CD1c-positive myeloid dendritic cell (primary cell): ENCODE measurements at regions not wholly inside any gene's neighbourhood (a gene's known extent, or its start where the extent isn't known, plus 50 kb on each side); places are given as distances from the start of the nearest gene placed in this dataset.

Experiments used
- DNase-seq: peaks from one replicate; pipeline ENCODE4 v3.0.0-alpha.2; 2016; ENCODE audit errors: extremely low spot score

DNA sequence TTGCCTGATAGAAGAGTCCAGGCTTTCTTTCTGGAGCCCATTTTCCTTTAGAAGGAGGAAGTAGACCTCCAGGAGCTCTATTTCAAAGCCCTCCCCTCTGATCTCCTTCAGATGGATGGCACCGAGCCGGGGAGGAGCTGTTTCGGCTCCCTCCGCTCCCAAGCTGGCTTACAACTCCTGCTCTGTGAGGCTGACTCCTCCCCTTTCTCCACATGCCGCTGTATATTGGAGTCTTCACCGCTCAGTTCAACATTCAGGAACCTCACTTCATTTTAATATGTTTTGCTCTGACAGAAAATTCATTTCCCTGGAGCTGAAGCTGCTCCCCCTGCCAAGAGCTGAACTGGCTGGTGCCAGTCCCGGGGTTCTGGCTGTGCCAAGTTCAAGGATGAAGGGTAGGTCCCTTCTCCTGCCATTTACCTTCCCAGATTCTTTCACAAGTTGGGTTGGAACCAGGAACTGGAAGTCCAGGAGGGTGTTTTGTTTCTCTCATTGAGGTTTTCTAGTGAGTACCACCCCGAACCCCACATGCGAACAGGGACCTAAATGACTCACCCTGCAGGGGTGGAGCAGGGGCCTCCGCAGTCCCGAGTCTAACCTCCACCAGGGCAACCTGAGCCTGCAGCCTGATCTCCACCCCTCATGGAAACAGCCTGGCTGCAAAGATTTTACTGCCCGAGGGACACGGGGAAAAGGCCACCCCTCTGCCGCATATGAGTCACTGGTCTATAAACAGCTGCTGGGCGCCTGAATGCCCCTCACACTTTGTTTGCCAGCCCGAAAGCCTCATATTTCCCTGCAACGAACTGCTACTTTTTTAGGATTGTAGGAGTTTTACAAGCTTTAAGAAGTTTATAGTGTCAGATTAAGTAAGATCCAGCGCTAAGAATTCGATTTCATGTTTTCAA is 68.6 kb upstream of the FOXA2 start:
- DNase-seq, result no peak

DNA sequence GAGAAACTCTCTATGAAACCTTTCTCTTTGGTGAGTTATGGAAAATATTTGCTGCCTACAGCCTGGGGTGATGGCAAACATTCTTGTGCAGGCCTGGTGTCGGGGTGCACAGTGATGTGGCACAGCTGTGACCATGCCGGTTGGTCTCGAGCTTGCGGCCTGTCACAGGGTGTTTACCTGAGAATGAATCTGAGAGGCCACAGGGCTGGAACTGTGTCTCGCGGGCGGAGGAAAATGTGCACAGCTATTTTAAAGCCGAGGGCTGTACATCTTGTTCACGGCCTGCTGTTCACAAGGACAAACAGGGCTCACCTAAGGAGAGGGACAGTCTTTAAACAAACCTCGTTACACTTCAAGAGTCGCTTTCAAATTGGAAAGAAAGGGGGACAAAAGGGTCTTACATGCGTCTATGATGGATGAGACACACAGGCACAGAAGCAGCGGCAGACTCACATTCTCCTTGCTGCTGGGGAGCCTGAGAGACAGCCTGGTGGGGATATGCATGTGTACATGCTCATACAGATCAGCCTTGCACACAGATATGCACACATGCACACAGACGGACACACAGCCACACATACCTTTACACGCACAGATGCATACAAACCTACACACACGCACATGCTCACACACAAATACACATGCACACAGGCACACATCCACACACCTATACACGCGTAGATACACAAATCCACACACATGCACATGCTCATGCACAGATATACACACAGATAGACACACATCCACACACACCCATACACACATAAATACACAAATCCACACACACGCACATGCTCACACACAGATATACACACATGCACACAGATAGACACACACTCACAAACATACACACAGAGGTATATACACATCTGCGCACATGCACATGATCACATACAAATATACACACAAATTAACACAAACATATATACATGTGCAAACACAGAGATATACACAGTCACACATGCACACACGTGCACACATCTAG is 69.6 kb upstream of the FOXA2 start:
- DNase-seq, result no peak

DNA sequence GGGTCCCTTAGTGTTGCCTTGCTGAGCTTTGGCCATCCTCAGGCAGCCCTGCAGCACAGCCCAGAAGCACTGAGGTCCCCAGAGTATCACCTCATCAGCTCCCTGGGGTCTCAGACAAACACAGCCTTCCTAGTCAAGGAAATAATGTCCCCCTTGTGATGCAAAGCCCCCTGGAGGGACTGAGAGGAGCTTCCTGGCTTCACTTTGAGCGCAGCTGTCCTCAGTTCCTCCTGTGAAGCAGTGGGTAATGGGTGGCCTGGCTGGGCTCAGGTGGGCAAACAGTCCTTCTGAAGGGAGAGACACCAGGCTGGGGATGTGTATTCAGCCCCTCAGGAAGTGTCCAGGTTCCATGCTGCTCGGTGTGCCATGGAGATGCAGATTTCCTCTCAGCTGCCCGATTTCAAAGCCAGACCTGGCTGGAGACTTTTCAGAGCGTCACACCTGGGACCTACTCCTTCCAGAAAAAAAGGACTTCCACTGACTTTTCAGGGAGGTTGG is 79.2 kb upstream of the FOXA2 start:
- no peak for DNase-seq

DNA sequence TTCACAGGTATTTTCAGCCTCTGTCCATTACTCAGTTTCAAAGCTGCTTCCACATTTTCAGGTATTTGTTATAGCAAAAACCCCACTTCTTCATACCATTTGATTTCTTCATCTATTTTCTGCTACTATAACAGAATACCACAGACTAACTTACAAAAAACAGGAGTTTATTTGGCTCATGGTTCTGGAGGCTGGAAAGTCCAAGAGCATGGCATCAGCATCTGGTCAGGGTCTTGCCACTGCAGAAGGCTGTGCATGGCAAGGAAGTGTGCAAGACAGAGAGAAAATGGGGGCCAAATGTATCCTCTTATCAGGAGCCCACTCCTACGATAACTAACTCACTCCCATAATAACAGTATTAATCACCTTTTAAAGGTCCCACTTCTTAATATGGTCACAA is 82.8 kb upstream of the FOXA2 start:
- no peak for DNase-seq

DNA sequence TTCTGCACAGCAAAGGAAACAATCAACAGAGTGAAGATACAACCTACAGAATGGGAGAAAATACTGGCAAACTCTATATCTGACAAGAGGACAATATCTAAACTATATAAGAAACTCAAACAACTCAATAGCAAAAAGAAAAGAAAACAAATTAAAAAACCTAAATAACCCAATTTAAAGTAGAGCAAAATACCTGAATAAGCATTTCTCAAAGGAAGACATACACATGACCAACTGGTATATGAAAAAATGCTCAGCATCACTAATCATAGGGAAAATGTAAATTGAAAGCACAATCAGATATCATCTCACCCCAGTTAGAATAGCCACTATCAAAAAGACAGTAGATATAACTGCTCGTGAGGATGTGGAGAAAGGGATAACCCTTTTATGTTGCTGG is 87.8 kb upstream of the FOXA2 start:
- no peak for DNase-seq

DNA sequence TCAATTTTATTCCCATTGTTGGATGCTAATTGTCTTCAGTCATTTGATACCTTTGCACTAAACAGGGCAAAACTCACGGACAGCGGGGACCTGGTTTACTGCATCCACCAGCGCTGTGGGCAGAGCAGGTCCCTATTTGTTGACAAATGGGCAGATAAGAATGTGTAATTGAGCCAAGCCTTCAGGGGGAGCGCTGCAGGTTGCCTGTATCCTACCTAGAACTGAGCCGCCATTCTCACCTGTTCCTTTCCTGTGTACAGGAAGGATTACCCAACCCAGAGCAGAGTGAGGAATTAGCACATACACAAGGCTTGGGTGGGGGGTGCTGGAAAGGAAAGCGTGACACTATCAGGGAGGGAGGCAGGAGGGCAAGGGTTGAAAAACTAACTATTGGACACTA is 89.1 kb upstream of the FOXA2 start:
- no peak for DNase-seq

DNA sequence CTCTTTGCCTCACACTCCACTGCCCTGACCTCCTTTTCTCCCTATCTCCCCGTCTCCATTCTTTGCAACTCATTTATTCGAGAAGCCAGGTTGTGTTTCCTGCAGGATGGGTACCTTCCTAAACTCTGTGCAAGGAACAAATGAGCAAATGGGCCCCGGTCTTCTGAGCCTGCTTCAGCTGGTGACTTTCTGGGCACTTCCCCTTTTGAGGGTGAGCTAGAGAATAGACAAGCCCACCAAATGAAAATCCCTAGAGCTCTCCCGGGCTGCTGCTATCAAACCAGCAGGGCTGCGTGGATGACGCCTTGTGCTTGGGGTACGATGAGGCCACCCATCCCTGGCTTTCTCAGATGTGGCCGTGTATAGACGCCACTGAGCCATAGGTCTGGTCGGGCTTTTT is 91.0 kb upstream of the FOXA2 start:
- DNase-seq, result no peak

DNA sequence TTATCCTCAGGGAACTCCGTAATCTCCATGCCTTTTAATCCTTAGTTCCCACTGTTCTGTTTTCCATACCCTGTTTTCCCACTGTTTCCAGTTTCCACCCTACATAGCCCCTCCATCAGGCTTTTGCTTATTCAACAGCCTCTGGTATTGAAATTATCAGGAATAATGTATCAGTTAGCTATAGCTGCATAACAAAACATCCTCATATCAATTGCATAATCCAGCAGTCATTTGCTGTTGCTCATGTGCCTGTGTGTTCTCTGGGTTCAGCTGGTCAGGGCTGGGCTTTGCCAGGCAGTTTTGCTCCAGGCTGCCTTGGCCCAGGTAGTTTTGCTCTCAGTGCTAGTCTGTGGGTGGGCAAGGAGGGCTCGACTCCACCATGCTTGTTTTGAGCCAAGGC is 94.3 kb upstream of the FOXA2 start:
- DNase-seq, result no peak

DNA sequence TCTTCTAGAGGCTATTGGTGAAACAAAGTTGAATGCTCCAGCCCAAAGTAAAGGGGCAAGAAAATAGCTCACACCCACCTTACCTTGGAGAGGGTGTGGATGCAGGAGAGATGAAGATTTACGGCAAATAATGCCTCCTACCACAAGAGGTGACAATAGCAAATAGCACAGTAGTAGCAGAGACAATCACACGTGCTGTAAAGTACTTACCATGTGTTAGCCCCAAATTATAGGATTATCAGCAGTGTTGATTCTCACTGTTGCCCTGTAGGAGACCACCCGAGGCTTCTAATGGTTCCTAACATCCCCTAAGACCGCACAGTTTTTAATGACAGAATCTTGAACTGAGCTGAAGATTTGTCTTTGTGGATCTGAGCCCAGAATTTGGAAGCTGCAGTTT is 94.8 kb upstream of the FOXA2 start:
- DNase-seq, result no peak

DNA sequence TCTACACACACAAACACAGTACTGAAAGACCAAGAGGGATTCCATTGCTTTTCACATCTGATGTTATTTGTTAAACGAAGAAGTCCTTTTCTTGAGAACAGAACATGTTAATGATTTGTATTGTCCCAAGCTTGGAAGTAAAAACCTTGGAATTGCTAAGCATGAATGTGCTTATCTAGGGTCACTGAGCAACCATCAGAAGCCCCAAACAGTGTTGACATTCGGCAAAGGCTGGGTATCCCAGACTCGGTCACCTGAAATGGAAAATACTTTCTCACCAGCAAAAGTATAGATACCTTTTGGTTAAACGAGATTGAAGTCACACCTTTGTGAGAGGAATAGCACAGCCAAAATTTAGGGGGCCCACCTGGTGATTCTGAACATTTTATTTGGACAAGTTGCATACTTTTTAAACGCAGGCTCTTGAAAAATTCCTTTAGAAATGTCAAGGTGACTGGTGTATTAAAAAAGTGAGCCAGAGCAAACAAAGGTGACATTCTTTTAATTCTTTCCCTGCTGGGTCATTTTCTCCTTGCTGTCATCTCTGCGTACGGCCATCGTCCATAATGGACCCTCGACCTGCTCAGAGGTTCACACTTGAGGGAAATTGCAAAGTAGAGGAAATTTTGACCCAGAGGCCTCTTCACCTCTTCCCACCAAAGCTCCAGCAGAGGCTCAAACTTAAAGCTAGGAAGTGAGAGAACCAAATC is 95.8 kb upstream of the FOXA2 start:
- no peak for DNase-seq

DNA sequence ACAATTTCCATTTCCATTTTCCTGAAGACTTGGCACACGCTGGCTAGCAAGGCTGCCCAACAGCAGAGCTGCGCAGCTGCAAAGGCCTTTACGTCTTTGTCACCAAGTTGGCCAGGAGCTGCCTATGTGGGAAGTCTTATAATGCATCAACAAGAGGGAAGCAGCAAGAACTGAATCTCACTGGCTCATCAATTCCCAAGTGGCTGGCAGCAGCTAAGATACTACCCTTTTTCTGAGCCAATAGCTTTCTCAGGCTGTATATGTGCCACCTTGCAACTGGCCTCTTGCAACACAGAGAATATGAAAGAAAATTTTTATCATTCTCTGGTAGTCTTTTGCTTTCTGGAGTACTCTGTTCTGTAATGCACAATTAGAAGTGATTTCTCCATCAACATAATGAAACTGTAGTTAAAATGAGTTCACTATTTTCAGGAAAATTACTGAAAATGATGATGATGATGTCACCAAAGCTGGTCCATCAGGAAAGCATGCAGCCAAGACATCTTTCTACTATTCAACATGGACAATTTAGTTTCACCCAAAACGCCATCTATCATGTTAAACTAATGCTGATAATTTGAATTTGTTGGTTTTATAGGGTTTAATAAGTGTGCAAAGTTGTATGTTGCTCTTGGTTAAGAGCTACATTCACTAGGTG is 97.3 kb upstream of the FOXA2 start:
- no peak for DNase-seq

DNA sequence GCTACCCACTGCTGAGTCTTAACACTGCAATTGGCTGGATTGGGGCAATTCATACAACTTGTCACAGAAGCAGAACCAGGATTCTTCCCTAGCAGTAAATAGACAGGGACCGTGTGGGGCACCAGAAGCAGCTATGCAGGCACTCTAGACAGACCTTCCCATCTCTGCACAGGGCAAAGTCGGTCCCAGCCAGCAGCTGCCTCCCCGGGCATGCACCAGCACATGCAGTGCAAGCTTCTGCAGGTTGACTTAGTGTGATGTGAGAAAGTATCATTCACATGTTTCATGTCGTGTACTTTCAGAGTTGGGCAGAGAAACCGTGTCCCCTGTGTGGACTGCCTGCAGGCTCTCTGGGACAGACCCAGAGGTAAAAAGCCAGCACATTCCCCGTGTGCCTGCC is 98.0 kb upstream of the FOXA2 start:
- DNase-seq, result no peak

DNA sequence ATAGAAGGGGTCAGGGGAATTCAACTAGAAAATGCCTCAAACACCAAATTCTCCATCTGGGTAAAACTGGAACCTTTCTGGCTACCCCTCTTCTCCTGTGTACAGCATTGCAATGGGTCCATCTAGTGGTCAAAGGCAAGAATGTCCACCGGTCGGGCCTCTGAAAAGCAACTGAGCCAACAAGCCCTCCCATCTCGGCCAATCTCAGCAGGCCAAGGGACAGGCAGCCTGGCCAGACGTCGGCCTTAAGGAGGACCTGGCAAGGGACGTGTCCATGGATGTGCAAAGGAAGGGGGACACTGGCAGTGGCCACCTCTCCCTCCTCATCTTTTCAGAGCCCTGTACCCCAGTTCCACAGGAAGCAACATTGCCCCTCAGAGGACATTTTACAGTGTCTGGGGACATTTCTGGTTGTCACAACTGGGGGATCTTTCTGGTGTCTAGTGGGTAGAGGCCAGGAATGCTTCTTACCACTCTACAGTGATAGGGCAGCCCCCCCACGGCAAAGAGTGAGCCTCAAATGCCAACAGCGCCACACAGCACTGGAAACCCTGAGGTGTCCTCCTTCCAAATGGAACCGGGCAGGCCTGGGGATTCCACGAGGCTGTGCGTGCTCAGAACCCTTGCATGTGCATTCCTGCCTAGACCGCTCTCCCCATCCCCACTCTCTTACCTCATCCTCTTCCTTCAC is 99.8 kb upstream of the FOXA2 start:
- DNase-seq, result peak; percentile 69

DNA sequence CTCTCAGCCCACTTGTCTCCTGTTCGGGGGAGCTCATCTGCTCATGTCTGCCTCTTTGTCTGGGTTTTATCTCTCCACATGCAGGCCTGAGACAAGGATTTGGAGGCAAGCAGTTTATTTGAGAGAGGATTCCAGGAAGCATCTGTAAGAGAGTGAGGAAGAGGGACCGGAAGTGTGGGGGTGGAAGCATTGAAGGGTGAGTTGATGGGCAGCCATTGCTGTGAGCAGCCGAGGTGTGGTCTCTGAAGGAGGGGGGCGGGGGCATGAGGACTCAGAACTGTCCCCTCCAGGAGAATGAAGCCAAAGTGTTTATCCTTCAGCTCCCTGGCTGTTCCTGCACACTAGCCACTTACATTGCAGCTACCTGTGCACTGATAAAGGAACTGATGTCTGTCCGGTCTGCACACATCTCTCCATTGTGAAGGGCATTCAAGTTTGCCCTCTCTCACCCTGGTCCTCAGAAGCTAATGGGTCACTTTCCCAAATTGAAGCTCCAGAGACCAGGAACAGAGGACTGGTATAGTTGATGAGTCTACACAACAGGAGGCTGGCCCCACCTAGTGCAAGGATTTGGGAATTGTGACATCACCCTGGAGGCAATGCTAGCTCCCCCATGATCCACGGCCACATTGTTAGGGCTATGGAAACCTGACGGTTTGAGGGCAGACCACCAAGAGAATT is 100.5 kb upstream of the FOXA2 start:
- DNase-seq, result no peak

DNA sequence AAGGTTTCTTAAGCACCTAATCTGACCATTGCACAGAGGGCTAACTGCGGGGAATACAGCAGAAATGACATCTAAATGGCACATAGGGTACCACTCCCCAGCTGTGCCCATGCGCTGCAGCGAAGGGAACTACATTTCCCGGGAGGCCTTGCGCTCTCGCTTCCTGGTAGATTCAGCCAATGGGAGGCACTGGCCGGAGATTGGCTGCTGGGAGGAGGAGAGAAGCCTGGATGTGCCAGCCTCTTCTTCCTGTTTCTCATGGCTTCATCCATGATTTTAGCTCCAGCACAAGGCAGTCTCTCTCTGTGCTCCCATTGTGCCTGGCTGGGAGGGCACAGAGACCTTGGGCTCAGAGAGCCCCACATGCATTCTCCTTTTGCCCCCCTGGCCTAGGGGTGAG is 101.7 kb upstream of the FOXA2 start:
- DNase-seq, result peak; percentile 48

DNA sequence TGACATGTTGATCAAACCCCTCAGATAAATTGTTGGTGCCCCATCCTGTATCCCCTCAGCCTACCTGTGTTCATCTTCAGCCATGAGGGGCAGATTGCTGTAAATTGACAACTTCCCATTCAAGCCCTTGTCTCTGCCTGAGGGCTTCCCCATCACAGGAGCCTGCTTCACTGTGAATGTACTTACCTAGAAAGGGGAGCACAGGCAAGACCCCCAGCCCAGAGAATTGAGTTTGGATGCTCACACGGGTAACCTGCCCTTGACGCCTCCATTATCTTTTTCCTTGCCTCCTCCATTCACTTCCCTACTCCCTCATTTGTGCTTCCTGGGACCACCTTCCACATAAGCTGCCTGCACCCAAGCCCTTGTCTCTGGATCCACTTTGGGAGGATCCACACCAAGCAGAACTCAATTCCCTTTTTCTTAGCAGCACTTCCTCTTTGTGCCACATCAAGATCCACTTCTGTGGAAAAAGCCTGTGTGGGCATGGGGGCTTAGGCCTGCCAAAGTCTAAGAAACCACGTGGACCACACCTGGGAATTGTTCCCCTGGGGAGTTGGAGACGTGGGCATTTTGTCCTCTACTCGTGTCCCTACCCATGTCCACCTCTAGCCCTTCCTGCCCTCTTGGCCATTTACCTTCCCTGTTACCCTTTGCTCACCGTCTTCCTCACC is 103.4 kb upstream of the FOXA2 start:
- DNase-seq, result peak; percentile 64

DNA sequence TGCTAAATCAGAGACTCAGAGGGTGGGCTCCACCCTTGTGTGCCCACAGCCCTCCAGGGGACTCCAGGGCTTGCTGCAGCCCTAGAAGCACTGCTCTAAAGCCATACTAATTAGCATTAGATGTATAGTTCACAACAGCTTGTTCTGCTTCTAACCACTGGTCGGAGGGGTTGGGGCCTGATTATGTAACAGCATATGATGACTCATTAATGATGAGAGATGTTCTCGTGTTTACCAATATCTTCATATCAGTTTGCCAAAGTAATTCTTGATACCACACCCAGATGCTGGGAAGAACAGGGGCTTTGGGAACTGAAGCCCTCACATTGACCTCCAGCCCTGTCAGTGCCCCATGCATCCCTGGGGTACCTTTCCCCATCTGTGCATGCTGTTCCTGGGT is 104.1 kb upstream of the FOXA2 start:
- DNase-seq, result peak; percentile 49

DNA sequence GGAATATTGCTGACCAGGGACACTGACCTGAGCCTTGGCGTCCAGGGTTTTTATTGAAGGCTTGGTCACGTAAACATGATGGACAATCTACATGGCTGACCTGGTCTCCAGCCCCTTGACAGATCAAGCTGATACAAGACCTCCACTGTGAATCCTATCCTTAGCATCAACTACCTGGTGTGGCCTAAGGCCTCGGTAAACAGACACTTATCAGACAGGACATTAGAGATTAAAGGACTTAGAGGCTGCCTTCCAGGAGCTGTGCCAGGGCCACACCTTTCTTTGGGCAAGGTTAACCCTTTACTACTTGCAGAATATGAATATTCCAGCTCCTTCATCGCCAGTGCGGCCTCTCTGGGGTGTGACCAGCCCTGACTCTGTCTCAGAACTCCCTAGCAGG is 104.9 kb upstream of the FOXA2 start:
- DNase-seq, result no peak

DNA sequence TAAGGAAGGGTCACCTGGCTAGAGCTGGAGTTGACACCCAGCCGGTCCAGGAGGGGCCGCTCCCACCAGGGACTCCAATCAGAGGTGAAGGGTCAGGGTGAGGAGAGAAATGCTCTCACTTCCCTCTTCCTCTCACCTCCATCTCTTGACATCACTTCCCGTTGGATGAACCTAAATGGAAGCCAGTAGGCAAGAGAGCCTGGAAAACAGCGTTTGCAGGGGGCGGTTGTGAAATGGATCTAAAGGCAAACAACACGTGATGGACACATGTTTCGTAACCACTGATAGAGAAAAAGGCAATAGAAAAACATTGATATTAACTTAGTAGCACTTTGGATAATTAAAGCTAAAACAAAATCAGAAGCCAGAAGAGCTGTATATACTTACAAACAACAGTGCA is 105.6 kb upstream of the FOXA2 start:
- peak; percentile 21 for DNase-seq
